MM.1S (cell line): ENCODE measurements at regions not wholly inside any gene's neighbourhood (a gene's known extent, or its start where the extent isn't known, plus 50 kb on each side); places are given as distances from the start of the nearest gene placed in this dataset.

Experiments used
- DNase-seq: peaks from one replicate; pipeline ENCODE4 v3.0.0-alpha.2; 2015
- H2AFZ ChIP-seq: fragments of 300-600 bp; sonication (generic); 2 replicates; pipeline ENCODE4 v1.6.0; 2016; ENCODE audit warnings: antibody characterized with exemption, low read length
- H3F3A ChIP-seq: fragments of 300-600 bp; sonication (generic); 2 replicates; pipeline ENCODE4 v1.6.1; 2016; ENCODE audit warnings: mild to moderate bottlenecking, antibody characterized with exemption, low read length, moderate library complexity, mixed read lengths; ENCODE audit not compliant: insufficient read depth
- H3K27ac ChIP-seq: fragments of 300-600 bp; sonication (generic); 2 replicates; pipeline ENCODE4 v1.5.1; 2016; ENCODE audit warnings: mild to moderate bottlenecking, low read length
- H3K27me3 ChIP-seq: fragments of 300-600 bp; sonication (generic); replicated peaks from 2 replicates; pipeline ENCODE4 v1.6.0; 2016; ENCODE audit warnings: low read length; ENCODE audit not compliant: insufficient read depth
- H3K36me3 ChIP-seq: fragments of 300-600 bp; sonication (generic); replicated peaks from 2 replicates; pipeline ENCODE4 v1.6.1; 2016; ENCODE audit warnings: mild to moderate bottlenecking, low read length, mixed read lengths; ENCODE audit not compliant: insufficient read depth
- H3K4me1 ChIP-seq: fragments of 300-600 bp; sonication (generic); 2 replicates; pipeline ENCODE4 v1.6.1; 2016; ENCODE audit warnings: low read length, mixed read lengths
- H3K4me2 ChIP-seq: fragments of 300-600 bp; sonication (generic); 2 replicates; pipeline ENCODE4 v1.6.0; 2016; ENCODE audit warnings: low read depth, low read length
- H3K4me3 ChIP-seq: fragments of 300-600 bp; sonication (generic); 2 replicates; pipeline ENCODE4 v1.5.1; 2016; ENCODE audit warnings: low read length, mixed read lengths
- H3K79me2 ChIP-seq: fragments of 300-600 bp; sonication (generic); 2 replicates; pipeline ENCODE4 v1.6.1; 2016; ENCODE audit warnings: mixed run types, low read length, mixed read lengths
- H3K9ac ChIP-seq: fragments of 300-600 bp; sonication (generic); 2 replicates; pipeline ENCODE4 v1.6.1; 2016; ENCODE audit warnings: low read length, mixed read lengths
- H3K9me2 ChIP-seq: fragments of 300-600 bp; sonication (generic); replicated peaks from 2 replicates; pipeline ENCODE4 v1.6.1; 2016; ENCODE audit warnings: mild to moderate bottlenecking, low read length, mixed read lengths; ENCODE audit not compliant: insufficient read depth
- H3K9me3 ChIP-seq: fragments of 300-600 bp; sonication (generic); replicated peaks from 2 replicates; pipeline ENCODE4 v1.6.1; 2016; ENCODE audit warnings: mild to moderate bottlenecking, low read length, mixed read lengths; ENCODE audit not compliant: insufficient read depth
- H4K20me1 ChIP-seq: fragments of 300-600 bp; sonication (generic); 2 replicates; pipeline ENCODE4 v1.6.1; 2016; ENCODE audit warnings: mild to moderate bottlenecking, low read length, moderate library complexity, mixed read lengths; ENCODE audit not compliant: insufficient read depth
- CTCF ChIP-seq: fragments of 300-600 bp; sonication (generic); IDR thresholded peaks from 2 replicates; pipeline ENCODE4 v1.5.1; 2016; ENCODE audit warnings: antibody characterized with exemption, low read length, mixed read lengths
- EZH2 ChIP-seq: fragments of 300-600 bp; sonication (generic); optimal IDR thresholded peaks from 2 replicates; pipeline ENCODE3; 2017; ENCODE audit warnings: low read depth, mild to moderate bottlenecking, antibody characterized with exemption, low read length, mixed read lengths
- EZH2phosphoT487 ChIP-seq: fragments of 300-600 bp; sonication (generic); IDR thresholded peaks from 2 replicates; pipeline ENCODE4 v1.6.1; 2018; ENCODE audit warnings: antibody characterized with exemption, low read length

GRCh38 chr1:10866321-10867093 lies 70.1 kb upstream of the CASZ1 start:
- no peaks in the 10 kb centered on the region for H3K4me1 ChIP-seq
- H3K27ac ChIP-seq, result no peak overlapping the region
- no peaks in the 10 kb centered on the region for H4K20me1 ChIP-seq
- no peaks in the 10 kb centered on the region for H3F3A ChIP-seq
- no peaks in the 10 kb centered on the region for H3K36me3 ChIP-seq
- TF ChIP-seq EZH2 (peak; percentile 63), CTCF (no peak)
- H3K9me3 ChIP-seq, result no peaks in the 10 kb centered on the region
- H3K4me3 ChIP-seq, result no peak overlapping the region
- no peaks in the 10 kb centered on the region for H3K9me2 ChIP-seq
- H3K9ac ChIP-seq, result no peak overlapping the region
- no peak for DNase-seq
- H3K79me2 ChIP-seq, result no peaks in the 10 kb centered on the region
- no peak overlapping the region for H3K4me2 ChIP-seq
- peaks cover 93% of the 10 kb centered on the region for H3K27me3 ChIP-seq
- no peak overlapping the region for H2AFZ ChIP-seq

- DNase-seq, result peak; percentile 22
- Histone ChIP-seq H3F3A (no peaks in the 10 kb centered on the region), H3K9ac (no peak overlapping the region), H3K9me3 (no peaks in the 10 kb centered on the region), H3K4me3 (peak overlapping the region; percentile 40), H3K4me1 (no peaks in the 10 kb centered on the region), H3K27ac (no peak overlapping the region), H3K27me3 (peaks cover 93% of the 10 kb centered on the region), H3K79me2 (no peaks in the 10 kb centered on the region), H3K36me3 (no peaks in the 10 kb centered on the region), H3K4me2 (peak overlapping the region; percentile 81), H3K9me2 (no peaks in the 10 kb centered on the region), H2AFZ (no peak overlapping the region), H4K20me1 (no peaks in the 10 kb centered on the region)
- TF ChIP-seq CTCF, result peak; percentile 39
- no peak for TF ChIP-seq EZH2
Observed at GRCh38 chr1:10867138-10867721, 70.8 kb upstream of the CASZ1 start.

GRCh38 chr1:10867914-10868598 lies 71.6 kb upstream of the CASZ1 start:
- Histone ChIP-seq H3K4me1 (no peaks in the 10 kb centered on the region), H3K4me3 (no peak overlapping the region), H3K9me3 (no peaks in the 10 kb centered on the region), H3K36me3 (no peaks in the 10 kb centered on the region), H3K9me2 (no peaks in the 10 kb centered on the region), H3K9ac (no peak overlapping the region), H3K79me2 (no peaks in the 10 kb centered on the region), H4K20me1 (no peaks in the 10 kb centered on the region), H3K27me3 (peaks cover 93% of the 10 kb centered on the region), H3F3A (no peaks in the 10 kb centered on the region), H3K4me2 (no peak overlapping the region), H2AFZ (no peak overlapping the region), H3K27ac (no peak overlapping the region)
- TF ChIP-seq CTCF (no peak), EZH2phosphoT487 (no peak), EZH2 (no peak)
- no peak for DNase-seq
